Keratinocyte (primary cell): ENCODE measurements at regions not wholly inside any gene's neighbourhood (a gene's known extent, or its start where the extent isn't known, plus 50 kb on each side); places are given as distances from the start of the nearest gene placed in this dataset.

Source experiments
- DNase-seq: peaks from one replicate; pipeline ENCODE4 v3.0.0-alpha.2; 2011; ENCODE audit warnings: low read depth, missing footprints, low spot score
- FAIRE-seq: peaks from 2 replicates; lab custom pipeline; 2011; peaks lifted over from hg19 to GRCh38; lab: Jason Lieb, UNC
- H2AFZ ChIP-seq: 2 replicates; pipeline ENCODE4 v1.6.0; 2012; ENCODE audit warnings: low read length, control low read depth, inconsistent platforms; ENCODE audit not compliant: control insufficient read depth
- H3K27ac ChIP-seq: 2 replicates; pipeline ENCODE4 v1.5.1; 2011; ENCODE audit warnings: low read length; ENCODE audit not compliant: control insufficient read depth, insufficient read depth
- H3K27me3 ChIP-seq: 3 replicates; pipeline ENCODE4 v1.6.0; 2011; ENCODE audit warnings: low read length; ENCODE audit not compliant: control insufficient read depth, insufficient read depth; ENCODE audit errors: extremely low read depth
- H3K36me3 ChIP-seq, 2 experiments: 2 replicates in 1 of 2; 3 replicates in 1 of 2; pipeline ENCODE4 v1.5.1; 2011; ENCODE audit warnings: low read length in 2 of 2, mild to moderate bottlenecking in 1 of 2; ENCODE audit not compliant: control insufficient read depth in 2 of 2, insufficient read depth in 2 of 2; ENCODE audit errors: extremely low read depth in 1 of 2
- H3K4me1 ChIP-seq: 3 replicates; pipeline ENCODE4 v1.5.1; 2011; ENCODE audit warnings: low read length; ENCODE audit not compliant: control insufficient read depth, insufficient read depth; ENCODE audit errors: extremely low read depth
- H3K4me2 ChIP-seq: 3 replicates; pipeline ENCODE4 v1.6.0; 2011; ENCODE audit warnings: low read depth, low read length; ENCODE audit not compliant: control insufficient read depth, insufficient read depth; ENCODE audit errors: extremely low read depth
- H3K4me3 ChIP-seq, 3 experiments: fragments of 200-600 bp in 1 of 3; sonication (generic) in 1 of 3; 2 replicates in 2 of 3; 3 replicates in 1 of 3; pipeline ENCODE4 v1.5.1; 2011 to 2016; ENCODE audit warnings: low read length in 3 of 3, mild to moderate bottlenecking in 3 of 3, control low read depth in 2 of 3, inconsistent platforms in 1 of 3, low read depth in 1 of 3, mixed read lengths in 1 of 3, mixed run types in 1 of 3, moderate library complexity in 1 of 3; ENCODE audit not compliant: control insufficient read depth in 2 of 3, insufficient read depth in 2 of 3; ENCODE audit errors: extremely low read depth in 1 of 3
- H3K79me2 ChIP-seq: 2 replicates; pipeline ENCODE4 v1.6.0; 2012; ENCODE audit warnings: low read length; ENCODE audit not compliant: control insufficient read depth, insufficient read depth
- H3K9ac ChIP-seq: 3 replicates; pipeline ENCODE4 v1.6.0; 2011; ENCODE audit warnings: low read length; ENCODE audit not compliant: control insufficient read depth, insufficient read depth; ENCODE audit errors: extremely low read depth
- H3K9me1 ChIP-seq: 3 replicates; pipeline ENCODE4 v1.6.0; 2011; ENCODE audit warnings: low read length; ENCODE audit not compliant: control insufficient read depth, insufficient read depth; ENCODE audit errors: extremely low read depth
- H3K9me3 ChIP-seq: 2 replicates; pipeline ENCODE4 v1.5.1; 2012; ENCODE audit warnings: low read depth, low read length; ENCODE audit not compliant: control insufficient read depth
- H4K20me1 ChIP-seq: 3 replicates; pipeline ENCODE4 v1.6.0; 2011; ENCODE audit warnings: low read length; ENCODE audit not compliant: control insufficient read depth, insufficient read depth; ENCODE audit errors: extremely low read depth
- EZH2 ChIP-seq: IDR thresholded peaks from one replicate; pipeline ENCODE4 v1.6.1; 2012; ENCODE audit warnings: inconsistent platforms, mild to moderate bottlenecking, low read length, moderate library complexity
- dilution Hi-C: fragments of 300-500 bp; cut with MboI; formaldehyde crosslinking; loops from one replicate; pipeline ENCODE4 v1.7.0; 2020; ENCODE audit warnings: low sequenced_read_pairs; ENCODE audit not compliant: extremely low pct_ligation_motif_present
- TF ChIP-seq, protein P1 (sequence below), 3 experiments: IDR thresholded peaks in 1 of 3; conservative IDR thresholded peaks in 1 of 3; optimal IDR thresholded peaks in 1 of 3; 2 replicates in 2 of 3; 3 replicates in 1 of 3; pipeline versions ENCODE3 to v1.5.1; 2011; ENCODE audit warnings: low read length in 3 of 3, mild to moderate bottlenecking in 3 of 3, moderate library complexity in 2 of 3, control low read depth in 1 of 3, inconsistent platforms in 1 of 3; ENCODE audit not compliant: insufficient read depth in 2 of 3; ENCODE audit errors: extremely low read depth in 1 of 3

GRCh38 chrX:114028907-114029662 is 554.8 kb upstream of the HTR2C start:
- Histone ChIP-seq H3K4me1 (no peaks in the 10 kb centered on the region), H2AFZ (no peak overlapping the region), H3K36me3 (no peaks in the 10 kb centered on the region), H3K27ac (no peak overlapping the region), H3K4me3 (no peak overlapping the region), H3K4me2 (no peak overlapping the region), H3K9me3 (no peaks in the 10 kb centered on the region), H3K27me3 (no peaks in the 10 kb centered on the region), H3K9me1 (no peaks in the 10 kb centered on the region), H3K9ac (no peak overlapping the region), H4K20me1 (no peaks in the 10 kb centered on the region), H3K79me2 (no peaks in the 10 kb centered on the region)
- no peak for DNase-seq
- FAIRE-seq = no peak
- dilution Hi-C loops = no loop called here
- TF ChIP-seq, protein P1, sequence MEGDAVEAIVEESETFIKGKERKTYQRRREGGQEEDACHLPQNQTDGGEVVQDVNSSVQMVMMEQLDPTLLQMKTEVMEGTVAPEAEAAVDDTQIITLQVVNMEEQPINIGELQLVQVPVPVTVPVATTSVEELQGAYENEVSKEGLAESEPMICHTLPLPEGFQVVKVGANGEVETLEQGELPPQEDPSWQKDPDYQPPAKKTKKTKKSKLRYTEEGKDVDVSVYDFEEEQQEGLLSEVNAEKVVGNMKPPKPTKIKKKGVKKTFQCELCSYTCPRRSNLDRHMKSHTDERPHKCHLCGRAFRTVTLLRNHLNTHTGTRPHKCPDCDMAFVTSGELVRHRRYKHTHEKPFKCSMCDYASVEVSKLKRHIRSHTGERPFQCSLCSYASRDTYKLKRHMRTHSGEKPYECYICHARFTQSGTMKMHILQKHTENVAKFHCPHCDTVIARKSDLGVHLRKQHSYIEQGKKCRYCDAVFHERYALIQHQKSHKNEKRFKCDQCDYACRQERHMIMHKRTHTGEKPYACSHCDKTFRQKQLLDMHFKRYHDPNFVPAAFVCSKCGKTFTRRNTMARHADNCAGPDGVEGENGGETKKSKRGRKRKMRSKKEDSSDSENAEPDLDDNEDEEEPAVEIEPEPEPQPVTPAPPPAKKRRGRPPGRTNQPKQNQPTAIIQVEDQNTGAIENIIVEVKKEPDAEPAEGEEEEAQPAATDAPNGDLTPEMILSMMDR (optimal IDR thresholded peaks at IDR 0.05 in 1 of 3, IDR thresholded peaks at IDR 0.05 in 1 of 3, conservative IDR thresholded peaks at IDR 0.05 in 1 of 3; ENCODE audit: extremely low read depth in 1 of 3, insufficient read depth in 2 of 3, low read length in 3 of 3) = no peak
- no peak for TF ChIP-seq EZH2

DNA sequence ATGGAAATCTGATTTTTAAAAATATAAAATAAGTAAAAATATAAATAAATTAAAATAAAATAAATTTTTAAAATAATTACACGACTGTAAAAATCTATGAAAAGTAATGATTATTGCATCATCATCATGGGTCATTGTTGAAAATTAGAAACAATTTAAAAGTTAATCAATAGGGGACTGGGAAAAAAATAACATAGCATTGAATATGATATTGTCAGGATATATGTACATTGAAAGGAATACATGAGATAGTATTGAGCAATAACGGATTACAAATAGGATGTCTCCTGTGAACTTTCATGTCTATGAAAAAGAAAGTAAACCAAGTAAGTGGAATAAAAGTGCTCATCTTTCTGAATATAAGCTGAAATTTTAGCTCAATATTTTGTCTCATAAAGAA is 566.8 kb upstream of the HTR2C start:
- H3K9me1 ChIP-seq = no peaks in the 10 kb centered on the region
- H2AFZ ChIP-seq = no peak overlapping the region
- H3K9me3 ChIP-seq = no peaks in the 10 kb centered on the region
- H4K20me1 ChIP-seq = no peaks in the 10 kb centered on the region
- no peaks in the 10 kb centered on the region for H3K27me3 ChIP-seq
- H3K79me2 ChIP-seq = no peaks in the 10 kb centered on the region
- no peak for DNase-seq
- FAIRE-seq = no peak
- H3K27ac ChIP-seq = no peak overlapping the region
- no peaks in the 10 kb centered on the region for H3K36me3 ChIP-seq
- no peak overlapping the region for H3K9ac ChIP-seq
- dilution Hi-C loops = no loop called here
- H3K4me1 ChIP-seq = no peaks in the 10 kb centered on the region
- TF ChIP-seq EZH2 = no peak
- no peak overlapping the region for H3K4me3 ChIP-seq
- no peak overlapping the region for H3K4me2 ChIP-seq

GRCh38 chrX:114015966-114016365 is 567.9 kb upstream of the HTR2C start:
- dilution Hi-C loops = no loop called here
- Histone ChIP-seq H3K4me3 (no peak overlapping the region), H3K79me2 (no peaks in the 10 kb centered on the region), H3K27ac (no peak overlapping the region), H2AFZ (no peak overlapping the region), H3K36me3 (no peaks in the 10 kb centered on the region), H4K20me1 (no peaks in the 10 kb centered on the region), H3K4me1 (no peaks in the 10 kb centered on the region), H3K27me3 (no peaks in the 10 kb centered on the region), H3K9me3 (no peaks in the 10 kb centered on the region), H3K9me1 (no peaks in the 10 kb centered on the region), H3K4me2 (no peak overlapping the region), H3K9ac (no peak overlapping the region)
- FAIRE-seq (no peak), DNase-seq (no peak)
- TF ChIP-seq, protein P1 (optimal IDR thresholded peaks at IDR 0.05 in 1 of 3, IDR thresholded peaks at IDR 0.05 in 1 of 3, conservative IDR thresholded peaks at IDR 0.05 in 1 of 3; ENCODE audit: extremely low read depth in 1 of 3, insufficient read depth in 2 of 3, low read length in 3 of 3) = no peak
- no peak for TF ChIP-seq EZH2
